Neural progenitor cell (in vitro differentiated cells): ENCODE measurements at regions not wholly inside any gene's neighbourhood (a gene's known extent, or its start where the extent isn't known, plus 50 kb on each side); places are given as distances from the start of the nearest gene placed in this dataset.

ENCODE experiments used
- EZH2 ChIP-seq: fragments of 200-600 bp; sonication (generic); IDR thresholded peaks from 2 replicates; pipeline ENCODE4 v1.6.1; 2017; ENCODE audit warnings: antibody characterized with exemption, mild to moderate bottlenecking, moderate library complexity
- EZH2phosphoT487 ChIP-seq: fragments of 200-600 bp; sonication (generic); IDR thresholded peaks from 2 replicates; pipeline ENCODE4 v1.6.1; 2017; ENCODE audit warnings: antibody characterized with exemption

- TF ChIP-seq EZH2phosphoT487 (no peak), EZH2 (no peak)
Observed at GRCh38 chr15:95816591-95816990, 513.9 kb upstream of the NR2F2 start.
